Tibial nerve (tissue), 4 donors: ENCODE measurements at regions not wholly inside any gene's neighbourhood (a gene's known extent, or its start where the extent isn't known, plus 50 kb on each side); places are given as distances from the start of the nearest gene placed in this dataset.

ENCODE experiments used
- DNase-seq, 2 donors: peaks; one replicate each; pipeline ENCODE4 v3.0.0-alpha.2; 2019; ENCODE audit warnings: low spot score in 2 of 2
- H3K27ac ChIP-seq, 4 donors: fragments of 200-600 bp; sonication (generic) in 3 of 4; one replicate each; pipeline ENCODE4 v1.5.1; 2017 to 2019; ENCODE audit warnings: mild to moderate bottlenecking in 1 of 4
- H3K27me3 ChIP-seq, 2 donors: fragments of 200-600 bp; sonication (generic) in 1 of 2; one replicate each; pipeline versions ENCODE4 v1.5.1 to v1.6.0; 2017 to 2019
- H3K36me3 ChIP-seq, 3 donors: fragments of 200-600 bp; sonication (generic); one replicate each; pipeline ENCODE4 v1.5.1; 2018 to 2019
- H3K4me1 ChIP-seq, 4 donors: fragments of 200-600 bp; sonication (generic) in 3 of 4; one replicate each; pipeline ENCODE4 v1.5.1; 2017 to 2019
- H3K4me3 ChIP-seq, 4 donors: fragments of 200-600 bp; sonication (generic) in 3 of 4; one replicate each; pipeline ENCODE4 v1.5.1; 2017 to 2019; ENCODE audit warnings: mild to moderate bottlenecking in 1 of 4, moderate library complexity in 1 of 4
- H3K9me3 ChIP-seq, 4 donors: fragments of 200-600 bp; sonication (generic) in 3 of 4; one replicate each; pipeline ENCODE4 v1.5.1; 2017 to 2019
- CTCF ChIP-seq, 5 experiments: fragments of 200-600 bp in 3 of 5; fragments of 450-650 bp in 2 of 5; sonication (generic) in 3 of 5; IDR thresholded peaks; one replicate each; pipeline ENCODE4 v1.5.1; 2016 to 2019; ENCODE audit warnings: antibody characterized with exemption in 5 of 5, mild to moderate bottlenecking in 3 of 5, moderate library complexity in 2 of 5
- EP300 ChIP-seq, 2 donors: sonication (generic); formaldehyde crosslinking; IDR thresholded peaks; one replicate each; pipeline ENCODE4 v1.6.1; 2017; ENCODE audit warnings: antibody characterized with exemption in 2 of 2, mild to moderate bottlenecking in 1 of 2
- POLR2A ChIP-seq, 2 donors: fragments of 450-650 bp; IDR thresholded peaks; one replicate each; pipeline ENCODE4 v1.6.1; 2017; ENCODE audit warnings: antibody characterized with exemption in 2 of 2, mild to moderate bottlenecking in 2 of 2, moderate library complexity in 2 of 2
- WGBS, 2 donors: methylation state at CpG; one replicate each; pipeline ENCODE4 v1.1.5; 2018; 5-methylcytosine and 5-hydroxymethylcytosine counted together

- H3K4me3 ChIP-seq: no peak overlapping the region
- no peaks in the 10 kb centered on the region for H3K27me3 ChIP-seq
- H3K4me1 ChIP-seq: no peaks in the 10 kb centered on the region
- 89 to 91% methylated on average over 4 of the region's 4 CpGs for WGBS, 2 donors
- no peak overlapping the region for H3K27ac ChIP-seq
- TF ChIP-seq EP300 (IDR thresholded peaks at IDR 0.05) (no peak), CTCF (IDR thresholded peaks at IDR 0.05) (no peak), POLR2A (IDR thresholded peaks at IDR 0.05) (no peak)
- H3K9me3 ChIP-seq: no peaks in the 10 kb centered on the region
- DNase-seq: no peak
- H3K36me3 ChIP-seq: no peaks in the 10 kb centered on the region
Observed at GRCh38 chr1:58072450-58072849, 474.1 kb downstream of the OMA1 start.

- Histone ChIP-seq H3K27ac (no peak overlapping the region), H3K27me3 (no peaks in the 10 kb centered on the region), H3K9me3 (no peaks in the 10 kb centered on the region), H3K4me1 (no peaks in the 10 kb centered on the region), H3K36me3 (no peaks in the 10 kb centered on the region), H3K4me3 (no peak overlapping the region)
- DNase-seq: no peak
- TF ChIP-seq EP300 (IDR thresholded peaks at IDR 0.05): no peak
- no peak for TF ChIP-seq POLR2A (IDR thresholded peaks at IDR 0.05)
- TF ChIP-seq CTCF (IDR thresholded peaks at IDR 0.05): no peak
- WGBS, 2 donors: 23 to 39% methylated on average over 4 of the region's 4 CpGs
Observed at GRCh38 chr1:58067082-58067481, 479.4 kb downstream of the OMA1 start.

GRCh38 chr1:58065520-58065919 is 481.0 kb downstream of the OMA1 start:
- Histone ChIP-seq H3K4me1 (no peaks in the 10 kb centered on the region), H3K27me3 (no peaks in the 10 kb centered on the region), H3K36me3 (no peaks in the 10 kb centered on the region), H3K4me3 (no peak overlapping the region), H3K27ac (no peak overlapping the region), H3K9me3 (no peaks in the 10 kb centered on the region)
- TF ChIP-seq CTCF (IDR thresholded peaks at IDR 0.05) (no peak), EP300 (IDR thresholded peaks at IDR 0.05) (no peak), POLR2A (IDR thresholded peaks at IDR 0.05) (no peak)
- 88 to 91% methylated on average over 6 of the region's 6 CpGs for WGBS, 2 donors
- no peak for DNase-seq

- Histone ChIP-seq H3K9me3 (no peaks in the 10 kb centered on the region), H3K36me3 (no peaks in the 10 kb centered on the region), H3K27ac (no peak overlapping the region), H3K27me3 (no peaks in the 10 kb centered on the region), H3K4me3 (no peak overlapping the region), H3K4me1 (no peaks in the 10 kb centered on the region)
- no peak for DNase-seq
- TF ChIP-seq CTCF (IDR thresholded peaks at IDR 0.05) (no peak), POLR2A (IDR thresholded peaks at IDR 0.05) (no peak), EP300 (IDR thresholded peaks at IDR 0.05) (no peak)
- 82% methylated on average over 8 of the region's 8 CpGs for WGBS, 2 donors
Observed at GRCh38 chr1:58064166-58064565, 482.4 kb downstream of the OMA1 start.

GRCh38 chr1:58063095-58063494 is 483.4 kb downstream of the OMA1 start:
- TF ChIP-seq EP300 (IDR thresholded peaks at IDR 0.05) (no peak), POLR2A (IDR thresholded peaks at IDR 0.05) (no peak), CTCF (IDR thresholded peaks at IDR 0.05) (no peak)
- WGBS, 2 donors: 71 to 75% methylated on average over 4 of the region's 4 CpGs

More at GRCh38 chr1:58063095-58063494, 483.4 kb downstream of the OMA1 start:
- H3K4me3 ChIP-seq: no peak overlapping the region
- H3K27ac ChIP-seq: no peak overlapping the region
- DNase-seq: no peak
- H3K9me3 ChIP-seq: no peaks in the 10 kb centered on the region
- no peaks in the 10 kb centered on the region for H3K27me3 ChIP-seq
- H3K36me3 ChIP-seq: no peaks in the 10 kb centered on the region
- H3K4me1 ChIP-seq: no peaks in the 10 kb centered on the region
